WTC11 (cell line): ENCODE measurements at regions not wholly inside any gene's neighbourhood (a gene's known extent, or its start where the extent isn't known, plus 50 kb on each side); places are given as distances from the start of the nearest gene placed in this dataset.

Experiments
- ATAC-seq: fragments of 200-7000 bp; cut with Tn5 transposase; 2 replicates; pipeline ENCODE4 v1.10.0; 2021; ENCODE audit warnings: mild to moderate bottlenecking, moderate library complexity
- CTCF ChIA-PET: fragments of 300-600 bp; sonication (Branson Sonifier 250); formaldehyde crosslinking; loops from one replicate; lab custom pipeline; 2021; ENCODE audit warnings: antibody characterized with exemption; lab: Charles Lee
- POLR2A ChIA-PET: fragments of 350-600 bp; sonication (Branson Sonifier 250); formaldehyde crosslinking; loops from one replicate; lab custom pipeline; 2021; ENCODE audit warnings: antibody characterized with exemption; lab: Charles Lee
- DNase-seq: peaks from one replicate; pipeline ENCODE4 v3.0.0; 2021; ENCODE audit warnings: low spot score
- H3K27ac Mint-ChIP-seq: 2 replicates; pipeline ENCODE4 v1.8.0; 2021; ENCODE audit warnings: mixed read lengths
- H3K27me3 Mint-ChIP-seq: 2 replicates; pipeline ENCODE4 v1.8.0; 2021; ENCODE audit warnings: low read depth, mild to moderate bottlenecking, moderate library complexity, mixed read lengths
- H3K36me3 Mint-ChIP-seq: 2 replicates; pipeline ENCODE4 v1.8.0; 2021; ENCODE audit warnings: mixed read lengths
- H3K4me1 Mint-ChIP-seq: 2 replicates; pipeline ENCODE4 v1.8.0; 2022; ENCODE audit warnings: mixed read lengths
- H3K4me3 Mint-ChIP-seq: 2 replicates; pipeline ENCODE4 v1.8.0; 2021; ENCODE audit warnings: mild to moderate bottlenecking, moderate library complexity, mixed read lengths
- H3K9me3 Mint-ChIP-seq: 2 replicates; pipeline ENCODE4 v1.8.0; 2021; ENCODE audit warnings: mixed read lengths
- E2F5 ChIP-seq: sonication (generic); formaldehyde crosslinking; IDR thresholded peaks from 2 replicates; pipeline ENCODE4 v1.8.1; 2022; ENCODE audit warnings: mild to moderate bottlenecking, moderate library complexity, missing genetic modification reagents
- FOXP4 ChIP-seq: sonication (generic); formaldehyde crosslinking; IDR thresholded peaks from 2 replicates; pipeline ENCODE4 v1.8.0; 2022; ENCODE audit warnings: mild to moderate bottlenecking, missing genetic modification reagents
- GRHL2 ChIP-seq: fragments of 250-450 bp; sonication (Bioruptor Pico); IDR thresholded peaks from 2 replicates; pipeline ENCODE4 v1.8.0; 2022; ENCODE audit warnings: mild to moderate bottlenecking, moderate library complexity; ENCODE audit not compliant: insufficient replicate concordance, severe bottlenecking
- GTF2I ChIP-seq: fragments of 250-450 bp; sonication (Bioruptor Pico); conservative IDR thresholded peaks from 2 replicates; pipeline ENCODE4 v1.4.0; 2021; ENCODE audit warnings: mild to moderate bottlenecking
- HMGXB4 ChIP-seq: sonication (generic); formaldehyde crosslinking; IDR thresholded peaks from 2 replicates; pipeline ENCODE4 v1.8.1; 2023; ENCODE audit warnings: mild to moderate bottlenecking, moderate library complexity, missing genetic modification reagents
- JAZF1 ChIP-seq: fragments of 250-450 bp; sonication (Bioruptor Pico); IDR thresholded peaks from 2 replicates; pipeline ENCODE4 v1.9.0; 2021; ENCODE audit warnings: moderate library complexity, mild to moderate bottlenecking, inconsistent platforms
- MAX ChIP-seq: sonication (generic); formaldehyde crosslinking; IDR thresholded peaks from 2 replicates; pipeline ENCODE4 v1.8.0; 2022; ENCODE audit warnings: mild to moderate bottlenecking, missing genetic modification reagents
- OVOL2 ChIP-seq: fragments of 250-450 bp; sonication (Bioruptor Pico); IDR thresholded peaks from 2 replicates; pipeline ENCODE4 v1.9.0; 2021; ENCODE audit warnings: mild to moderate bottlenecking, borderline replicate concordance
- RELA ChIP-seq: sonication (generic); formaldehyde crosslinking; IDR thresholded peaks from 2 replicates; pipeline ENCODE4 v1.8.1; 2022; ENCODE audit warnings: missing genetic modification reagents, mild to moderate bottlenecking, borderline replicate concordance
- RORB ChIP-seq: fragments of 250-450 bp; sonication (Bioruptor Pico); IDR thresholded peaks from 2 replicates; pipeline ENCODE4 v1.9.0; 2021; ENCODE audit warnings: mild to moderate bottlenecking
- ZBTB43 ChIP-seq: sonication (generic); formaldehyde crosslinking; IDR thresholded peaks from 2 replicates; pipeline ENCODE4 v1.8.1; 2023; ENCODE audit warnings: mild to moderate bottlenecking, missing genetic modification reagents
- ZNF138 ChIP-seq: sonication (generic); formaldehyde crosslinking; conservative IDR thresholded peaks from 2 replicates; pipeline ENCODE4 v1.8.1; 2022; ENCODE audit warnings: mild to moderate bottlenecking, moderate library complexity, missing genetic modification reagents
- ZNF263 ChIP-seq: sonication (generic); formaldehyde crosslinking; IDR thresholded peaks from 2 replicates; pipeline ENCODE4 v1.8.1; 2022; ENCODE audit warnings: low read depth, mild to moderate bottlenecking, moderate library complexity, missing genetic modification reagents

- no peaks in the 10 kb centered on the region for H3K27me3 Mint-ChIP-seq
- ChIA-PET CTCF (interaction anchor here (1.6 kb wide), 1 partner anchor 21 kb away, joined by 3 read pairs; no protein-coding TSS in a partner anchor), POLR2A (no interaction called here)
- no peaks in the 10 kb centered on the region for H3K9me3 Mint-ChIP-seq
- TF ChIP-seq OVOL2 = no peak
- TF ChIP-seq E2F5 (CRISPR knock-in tag) = no peak
- no peak for TF ChIP-seq GRHL2
- no peak for TF ChIP-seq ZNF263 (CRISPR knock-in tag)
- no peak for TF ChIP-seq ZBTB43
- TF ChIP-seq HMGXB4 (CRISPR knock-in tag) = no peak
- TF ChIP-seq MAX (CRISPR knock-in tag) = no peak
- H3K4me3 Mint-ChIP-seq = no peak overlapping the region
- no peaks in the 10 kb centered on the region for H3K36me3 Mint-ChIP-seq
- no peaks in the 10 kb centered on the region for H3K4me1 Mint-ChIP-seq
- ATAC-seq (no peak), DNase-seq (no peak)
- no peak overlapping the region for H3K27ac Mint-ChIP-seq
These were observed 491.8 kb upstream of the ACVR2A start for GRCh38 chr2:147353072-147353381.

- no peak overlapping the region for H3K4me3 Mint-ChIP-seq
- no peaks in the 10 kb centered on the region for H3K4me1 Mint-ChIP-seq
- H3K36me3 Mint-ChIP-seq = no peaks in the 10 kb centered on the region
- H3K9me3 Mint-ChIP-seq = no peaks in the 10 kb centered on the region
- no peak overlapping the region for H3K27ac Mint-ChIP-seq
- no peaks in the 10 kb centered on the region for H3K27me3 Mint-ChIP-seq
- no peak for DNase-seq
- CTCF ChIA-PET = interaction anchor here (0.8 to 1.6 kb wide), 2 partner anchors 20 to 425 kb away, joined by 3 read pairs; no protein-coding TSS in a partner anchor
- TF ChIP-seq RELA (no peak), FOXP4 (CRISPR knock-in tag) (no peak)
- TF ChIP-seq, all 79 proteins: peak for 0
- ATAC-seq = no peak
- POLR2A ChIA-PET = no interaction called here
These were observed 492.4 kb upstream of the ACVR2A start for GRCh38 chr2:147352264-147353071.

GRCh38 chr2:147351784-147352183 lies 493.0 kb upstream of the ACVR2A start:
- Mint-ChIP-seq H3K9me3 (no peaks in the 10 kb centered on the region), H3K27me3 (no peaks in the 10 kb centered on the region), H3K27ac (no peak overlapping the region), H3K4me3 (no peak overlapping the region), H3K36me3 (no peaks in the 10 kb centered on the region), H3K4me1 (no peaks in the 10 kb centered on the region)
- TF ChIP-seq ZNF138 (CRISPR knock-in tag) = no peak
- TF ChIP-seq JAZF1 (CRISPR knock-in tag) = no peak
- no peak for TF ChIP-seq RORB (CRISPR knock-in tag)
- no peak for TF ChIP-seq GTF2I (CRISPR knock-in tag)
- ChIA-PET CTCF (interaction anchor here (0.8 to 1.6 kb wide), 2 partner anchors 20 to 424 kb away, joined by 3 read pairs; no protein-coding TSS in a partner anchor), POLR2A (no interaction called here)
- ATAC-seq = peak; percentile 18; the same call in 1 of the 2 replicates
- no peak for DNase-seq
